NCI-H2029 (cell line): ENCODE measurements at regions not wholly inside any gene's neighbourhood (a gene's known extent, or its start where the extent isn't known, plus 50 kb on each side); places are given as distances from the start of the nearest gene placed in this dataset.

Experiments
- DNase-seq: peaks from one replicate; lab custom pipeline; 2025; lab: John Stamatoyannopoulos, UW

DNA sequence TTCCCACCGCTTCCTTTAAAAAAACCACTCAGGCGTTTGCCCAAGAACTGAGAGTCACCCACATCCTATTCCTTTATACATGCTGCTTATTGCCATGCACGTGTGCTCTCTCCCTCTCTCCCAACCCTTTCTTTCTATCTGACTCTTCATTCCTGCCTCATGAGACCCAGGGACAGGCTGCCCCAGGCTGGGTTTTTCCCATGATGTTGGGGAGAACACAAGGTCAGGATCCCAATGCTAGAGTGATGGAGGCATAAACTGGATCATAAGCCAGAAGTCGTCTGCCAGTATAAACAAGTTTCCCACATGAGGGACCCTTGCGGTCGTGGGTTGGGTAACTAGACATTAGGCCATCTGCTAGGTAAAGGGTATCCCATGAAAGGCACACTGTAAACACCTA, 64.9 kb downstream of the CD2 start:
- DNase-seq, result no peak

DNA sequence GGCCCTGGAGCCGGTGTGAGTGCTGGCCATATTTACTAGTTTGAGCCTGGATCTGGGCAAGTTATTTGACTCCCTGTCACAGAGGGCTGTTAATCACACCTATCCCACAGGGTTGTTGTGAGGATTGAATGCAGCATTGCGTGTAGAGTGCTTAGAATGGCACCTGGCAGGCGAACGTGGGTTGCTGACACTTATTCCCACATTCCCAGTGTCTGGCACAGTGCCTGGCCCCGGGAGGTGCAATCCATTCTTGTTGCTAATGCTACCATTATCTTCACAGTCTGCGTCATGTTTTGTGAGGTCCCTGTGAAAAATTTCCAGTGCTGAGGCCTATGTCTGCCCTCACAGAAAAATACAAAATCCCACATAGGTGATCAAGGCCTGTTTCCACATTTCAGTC, 66.1 kb downstream of the CD2 start:
- peak; percentile 57 for DNase-seq

DNA sequence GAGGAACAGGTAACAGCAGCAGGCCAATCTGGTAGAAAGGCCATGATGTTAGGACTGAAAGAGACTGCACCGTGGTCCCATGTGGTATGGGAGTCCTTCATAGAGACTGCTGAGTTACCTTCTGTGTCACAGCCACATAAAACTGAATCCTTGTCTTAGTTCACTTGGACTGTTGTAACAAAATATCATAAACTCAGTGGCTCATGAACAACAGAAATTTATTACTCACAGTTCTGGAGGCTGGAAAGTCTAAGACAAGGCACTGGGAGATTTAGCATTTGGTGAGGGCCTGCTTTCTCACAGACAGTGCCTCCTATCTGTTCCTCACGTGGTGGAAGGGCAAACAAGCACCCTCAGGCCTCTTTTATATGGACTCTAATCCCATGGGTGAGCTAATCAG, 67.5 kb downstream of the CD2 start:
- DNase-seq, result no peak

DNA sequence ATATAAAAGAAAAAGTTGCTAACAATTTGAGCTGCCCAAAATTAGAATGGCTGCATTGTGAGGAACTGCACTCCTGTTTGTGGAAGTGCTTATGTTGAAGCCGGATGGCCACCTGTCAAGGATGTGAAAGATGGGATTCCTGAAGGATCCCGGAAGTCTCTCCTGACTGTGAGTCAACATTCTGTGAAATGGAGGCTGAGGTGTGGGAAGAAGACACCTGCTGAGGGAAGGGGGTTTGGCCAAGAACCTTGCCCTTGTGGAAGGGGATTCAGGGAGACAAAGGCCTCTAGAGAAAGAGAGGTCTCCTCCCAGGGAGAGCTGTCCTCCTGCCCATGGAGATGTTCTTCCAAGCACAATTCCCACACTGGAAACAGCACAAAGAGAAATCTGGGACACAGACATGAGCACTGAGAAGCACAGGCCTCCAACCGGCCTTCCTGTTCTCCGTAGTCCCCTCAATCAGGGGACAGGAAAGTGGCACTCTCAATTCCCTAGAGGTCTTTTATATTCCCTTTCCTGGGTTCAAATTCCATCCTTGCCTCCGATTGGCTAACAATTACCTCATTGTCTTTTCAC, 70.5 kb downstream of the CD2 start:
- peak; percentile 72 for DNase-seq

DNA sequence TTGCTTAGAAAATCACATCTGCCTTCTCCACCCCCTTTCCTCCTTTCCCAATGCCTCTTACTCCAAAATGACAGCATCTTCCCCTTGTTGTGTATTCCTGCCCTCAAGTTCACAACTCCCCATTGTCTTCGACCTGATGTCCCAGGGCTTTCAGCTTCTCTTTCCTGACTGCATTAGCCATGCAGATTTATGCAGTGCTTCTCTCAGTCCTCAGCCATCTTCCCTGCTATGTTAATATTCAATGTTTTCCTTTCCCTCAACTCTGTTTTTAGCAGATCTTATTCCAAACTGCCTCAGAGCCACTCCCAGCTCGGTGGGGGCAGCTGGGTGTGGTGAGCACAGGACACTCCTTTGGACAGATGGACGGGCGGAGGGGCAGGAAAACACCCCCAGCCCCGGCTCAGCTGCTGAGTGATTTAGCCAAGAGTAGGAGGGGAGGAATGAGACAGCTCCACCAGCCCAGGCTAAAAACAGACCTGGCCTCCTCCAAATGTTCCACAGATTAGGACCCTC, 71.0 kb downstream of the CD2 start:
- DNase-seq, result no peak

DNA sequence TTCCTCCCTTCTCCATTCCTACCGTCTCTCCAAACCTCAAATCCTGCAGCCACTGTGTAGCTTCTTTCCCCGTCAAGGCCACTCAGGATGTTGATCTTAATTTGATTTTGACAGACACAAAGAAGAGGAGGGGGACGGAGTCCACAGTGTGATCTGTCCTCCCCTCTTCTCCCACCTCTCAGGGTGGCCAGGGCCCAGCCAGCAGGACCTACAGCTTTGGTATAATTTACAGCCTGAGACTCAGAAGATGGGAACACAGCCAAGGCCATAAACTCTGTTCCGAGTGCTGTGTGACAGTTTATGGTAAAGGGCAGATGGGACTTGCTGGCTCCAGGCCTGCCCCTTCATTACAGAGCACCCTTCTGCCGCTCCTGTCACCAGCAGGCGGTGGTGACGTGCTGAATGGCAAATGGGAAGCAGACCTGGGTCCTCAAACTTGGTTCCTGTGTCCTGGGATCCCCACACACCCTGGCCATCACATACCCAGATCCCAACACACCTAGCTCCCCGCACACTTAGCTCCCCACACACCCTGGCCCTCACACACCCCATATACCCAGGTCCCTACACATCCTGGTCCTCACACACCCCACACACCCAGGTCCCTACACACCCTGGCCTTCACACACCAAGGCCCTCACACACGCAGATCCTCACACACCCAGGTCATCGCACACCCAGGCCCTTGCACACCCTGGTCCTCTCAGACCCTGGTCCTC, 71.6 kb downstream of the CD2 start:
- peak; percentile 57 for DNase-seq

DNA sequence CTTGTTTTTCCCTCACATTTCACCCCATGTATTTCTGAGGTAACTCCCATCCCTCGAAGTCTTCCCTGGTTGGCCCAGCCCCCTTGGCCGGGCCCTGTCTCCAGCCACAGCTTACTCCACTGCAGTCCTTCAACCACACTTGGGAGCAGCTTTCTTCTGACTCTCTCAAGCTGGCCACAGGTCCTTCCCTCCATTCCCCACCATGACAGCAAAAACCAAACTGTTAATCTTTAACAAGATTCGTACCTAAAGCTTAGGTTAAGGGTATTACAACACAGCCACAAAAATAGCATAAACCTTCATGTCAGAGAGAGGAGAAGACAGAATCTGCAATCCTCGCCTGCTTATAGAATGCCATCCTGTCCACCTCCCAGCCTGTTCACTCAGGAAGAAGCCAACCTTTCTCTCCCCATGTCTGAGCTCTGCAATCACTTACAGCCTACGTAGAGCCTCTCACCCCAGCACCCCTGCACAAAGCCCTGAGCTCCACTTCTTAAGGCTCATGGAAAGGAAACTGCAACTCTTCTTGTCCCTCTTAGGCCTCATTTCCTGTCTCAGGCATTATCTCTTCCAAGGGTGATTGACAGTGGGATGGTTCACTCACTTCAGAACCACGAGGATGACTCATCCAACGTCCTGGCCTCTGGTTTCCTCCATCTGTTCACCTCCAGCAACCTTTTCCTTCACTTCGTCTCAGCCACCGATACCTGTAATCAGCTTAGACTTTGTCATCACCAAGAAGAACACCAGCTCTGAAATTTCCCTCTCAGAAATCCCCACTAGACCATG, 72.8 kb downstream of the CD2 start:
- peak; percentile 40 for DNase-seq

DNA sequence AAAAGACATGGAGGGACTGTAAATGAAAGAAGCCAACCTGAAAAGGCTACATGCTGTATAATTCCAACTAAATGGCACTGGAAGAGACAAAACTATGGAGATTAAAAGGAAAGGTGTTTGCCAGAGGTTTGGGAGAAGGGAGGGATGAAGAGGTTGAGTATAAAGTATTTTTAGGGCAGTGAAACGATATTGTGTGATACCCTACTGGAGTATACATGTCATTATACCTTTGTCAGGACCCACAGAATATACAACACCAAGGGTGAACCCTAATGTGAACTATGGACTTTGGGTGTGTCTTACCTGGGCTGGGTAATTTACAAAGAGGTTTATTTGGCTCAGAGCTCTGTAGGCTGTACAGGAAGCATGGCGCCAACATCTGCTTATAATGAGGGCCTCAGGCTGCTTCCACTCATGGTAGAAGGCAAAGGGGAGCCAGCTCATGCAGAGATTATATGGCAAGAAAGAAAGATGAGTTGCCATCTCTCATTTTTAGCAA, 73.4 kb downstream of the CD2 start:
- DNase-seq, result no peak

DNA sequence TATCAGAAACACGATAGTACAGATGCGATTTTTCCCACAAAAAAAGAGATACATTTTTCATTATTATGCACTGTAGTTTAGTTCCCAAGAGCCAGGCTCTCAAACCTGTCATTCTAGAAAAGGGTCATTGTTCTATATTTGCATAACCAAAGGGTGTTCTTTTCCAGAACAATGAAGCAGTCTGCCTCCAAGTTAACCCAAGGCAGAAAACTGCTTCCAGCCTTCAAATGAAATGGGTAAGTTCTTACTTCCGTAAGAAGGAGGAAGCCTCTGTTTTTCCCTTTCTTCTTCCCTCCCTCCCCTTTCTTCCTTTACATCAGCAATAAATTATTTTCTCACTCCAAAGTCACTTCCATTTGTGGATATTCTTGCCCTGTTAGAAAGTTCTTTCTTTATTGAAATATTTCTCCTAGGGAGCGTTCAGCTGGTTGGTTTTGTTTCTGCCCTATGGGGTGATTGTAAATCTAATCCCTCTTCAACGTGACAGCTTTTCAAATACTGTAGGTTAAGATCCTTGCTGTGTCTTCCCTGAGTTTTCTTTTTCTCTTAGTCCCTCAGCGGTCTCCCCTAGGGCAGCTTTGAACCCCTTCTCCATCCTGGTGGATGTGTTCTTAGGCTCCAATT, 77.3 kb upstream of the PTGFRN start:
- no peak for DNase-seq

DNA sequence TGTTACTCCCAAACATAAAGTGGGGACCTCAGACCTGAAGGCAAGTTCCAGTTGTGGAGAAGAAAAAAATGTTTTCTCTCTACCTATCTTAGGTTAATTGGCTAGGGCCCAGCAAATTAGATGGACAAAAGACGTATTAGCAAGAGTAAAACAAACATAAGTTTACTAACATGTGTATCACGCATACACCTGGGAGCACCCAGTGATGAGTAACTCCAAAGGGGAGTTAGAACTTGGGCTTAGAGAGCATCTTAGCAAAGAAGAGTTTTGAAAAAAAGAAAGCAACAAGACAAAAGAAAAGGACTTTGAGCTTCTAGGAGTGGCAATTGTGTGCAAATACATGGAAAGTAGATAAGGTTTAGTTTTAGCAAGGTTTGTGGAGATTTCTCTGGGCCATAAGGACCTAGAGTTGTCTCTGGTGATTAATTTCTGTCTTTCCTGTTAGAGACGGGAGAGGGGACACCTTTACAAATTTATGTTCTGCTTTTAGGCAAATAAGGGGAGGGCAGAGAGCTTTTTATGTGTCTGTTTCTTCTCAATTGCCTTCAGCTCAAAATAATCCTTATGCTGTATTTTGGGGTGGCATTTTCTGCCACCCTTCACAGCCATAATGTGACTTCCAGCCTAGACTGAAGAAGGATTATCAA, 76.7 kb upstream of the PTGFRN start:
- DNase-seq, result no peak

DNA sequence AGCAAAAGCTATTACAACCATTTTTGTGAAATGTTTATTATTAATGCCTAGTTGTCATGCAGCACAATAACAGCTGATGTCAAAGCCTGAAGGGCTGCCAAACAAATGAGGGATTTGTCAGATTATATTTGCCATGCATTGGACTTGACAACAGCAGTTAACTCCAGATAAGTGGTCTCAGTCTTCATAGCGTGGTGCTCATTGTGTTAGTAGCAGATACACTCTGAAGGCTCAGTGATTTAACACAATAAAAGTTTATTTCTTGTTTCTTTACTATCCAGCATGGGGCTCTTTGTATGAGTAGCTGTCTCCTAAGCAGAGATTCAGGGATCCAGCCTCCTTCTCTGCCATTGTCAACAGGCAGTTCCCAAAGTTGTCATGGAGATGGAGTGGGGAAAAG, 76.0 kb upstream of the PTGFRN start:
- no peak for DNase-seq

DNA sequence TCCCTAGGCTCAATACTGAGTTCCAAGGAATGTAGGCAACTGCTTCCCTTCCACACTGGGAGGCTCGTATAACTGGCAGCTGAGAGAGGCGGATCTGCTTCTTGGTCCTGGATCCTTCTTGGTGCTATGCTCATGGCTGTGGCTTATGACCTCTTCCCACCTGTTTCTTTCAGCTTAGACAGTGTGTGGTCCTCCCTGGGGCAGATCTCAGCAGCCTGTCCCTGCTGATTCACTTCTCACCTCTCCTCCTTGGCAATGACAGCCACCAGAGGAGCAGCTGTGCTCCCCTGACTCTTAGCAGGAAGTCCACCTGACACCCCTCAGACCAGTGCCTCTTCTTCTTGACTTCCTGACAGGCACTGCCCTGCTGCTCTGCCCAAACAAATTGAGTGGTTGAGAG, 75.1 kb upstream of the PTGFRN start:
- DNase-seq, result no peak

DNA sequence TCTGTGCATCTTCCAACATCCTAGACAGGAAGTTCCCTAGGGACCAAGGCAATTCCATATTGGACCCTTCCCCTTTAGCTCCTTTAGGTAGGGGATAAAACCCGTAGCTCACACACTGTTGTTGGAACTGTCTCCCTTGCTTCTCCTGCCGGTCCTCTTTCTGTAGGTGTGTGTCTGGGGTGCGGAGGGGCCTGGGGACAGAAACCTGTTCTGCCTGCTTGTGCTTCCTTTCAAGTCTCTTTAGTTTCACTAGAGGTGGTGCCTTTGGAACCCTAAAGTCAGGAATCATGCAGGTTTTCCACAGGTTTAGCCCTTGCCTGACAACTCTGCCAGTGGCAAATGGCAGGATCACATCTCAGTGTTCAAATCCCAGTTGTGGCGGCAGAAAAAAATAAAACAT, 74.6 kb upstream of the PTGFRN start:
- no peak for DNase-seq

DNA sequence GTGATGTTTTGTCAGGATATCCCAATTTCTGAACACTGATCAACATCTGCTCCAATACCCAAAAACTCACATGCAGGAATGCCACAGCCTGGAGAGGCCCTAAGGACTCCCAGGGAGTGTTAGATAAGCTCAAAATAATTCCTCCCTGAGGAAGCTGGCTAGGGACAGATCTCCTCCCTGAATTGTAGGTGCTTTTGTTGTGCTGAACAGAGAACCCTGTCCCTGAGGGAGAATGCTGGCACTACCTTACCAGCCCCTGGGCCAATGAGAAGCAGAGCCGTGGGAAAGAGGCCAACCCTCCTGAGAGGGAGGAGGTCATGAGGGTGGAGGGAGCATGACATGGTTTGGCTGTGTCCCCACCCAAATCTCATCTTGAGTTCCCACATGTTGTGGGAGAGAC, 73.6 kb upstream of the PTGFRN start:
- DNase-seq, result no peak

DNA sequence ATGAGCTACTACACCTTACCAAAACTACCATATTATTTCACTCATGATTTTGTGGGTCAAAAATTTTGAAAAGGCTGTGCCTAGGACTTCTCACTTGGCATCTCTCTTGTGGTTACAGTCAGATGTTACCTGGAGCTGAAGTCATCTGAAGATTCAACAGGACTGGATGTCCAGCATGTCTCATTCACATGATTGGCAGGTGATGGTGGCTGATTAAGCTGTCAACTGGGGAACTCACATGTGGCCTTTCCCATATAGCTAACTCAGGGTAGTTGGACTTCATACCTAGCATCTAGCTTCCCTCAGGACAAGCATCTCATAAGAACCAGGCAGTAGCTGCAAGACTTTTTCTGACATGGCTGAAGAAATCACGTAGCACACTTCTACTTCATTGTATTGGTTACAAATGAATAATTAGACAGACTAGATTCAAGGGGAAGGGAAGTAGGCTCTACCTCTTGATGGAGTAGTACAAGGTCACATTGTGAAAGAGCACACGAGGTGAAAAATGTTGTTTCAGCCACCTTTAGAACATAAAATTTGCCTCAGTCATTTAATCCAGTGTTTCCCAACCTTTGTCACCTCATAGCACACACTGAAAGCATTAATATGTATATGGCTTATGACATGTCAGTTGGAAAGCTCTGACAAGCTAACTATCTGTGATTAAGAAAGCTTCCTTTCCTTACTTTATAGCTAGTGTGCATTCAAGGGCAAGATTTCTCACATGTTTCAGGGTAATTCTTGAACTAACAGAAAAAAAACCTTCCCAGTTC, 68.0 kb upstream of the PTGFRN start:
- DNase-seq, result no peak

DNA sequence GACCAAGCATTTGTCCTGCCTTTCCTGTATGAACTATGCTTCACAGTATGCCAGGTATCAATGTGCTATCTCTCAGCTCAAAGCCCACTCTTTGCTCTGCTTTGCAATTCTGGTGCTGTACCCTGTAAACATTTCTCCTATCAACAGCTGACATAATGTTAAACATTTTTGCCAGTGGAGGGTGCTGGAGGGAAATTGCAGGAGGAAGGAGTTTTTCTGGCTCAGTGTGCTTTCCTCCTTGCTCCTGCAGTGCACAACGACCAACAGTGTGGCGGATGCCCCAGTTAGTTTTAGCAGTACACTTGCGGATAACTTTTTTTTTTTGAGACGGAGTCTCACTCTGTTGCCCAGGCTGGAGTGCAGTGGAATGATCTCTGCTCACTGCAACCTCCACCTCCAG, 67.1 kb upstream of the PTGFRN start:
- no peak for DNase-seq

DNA sequence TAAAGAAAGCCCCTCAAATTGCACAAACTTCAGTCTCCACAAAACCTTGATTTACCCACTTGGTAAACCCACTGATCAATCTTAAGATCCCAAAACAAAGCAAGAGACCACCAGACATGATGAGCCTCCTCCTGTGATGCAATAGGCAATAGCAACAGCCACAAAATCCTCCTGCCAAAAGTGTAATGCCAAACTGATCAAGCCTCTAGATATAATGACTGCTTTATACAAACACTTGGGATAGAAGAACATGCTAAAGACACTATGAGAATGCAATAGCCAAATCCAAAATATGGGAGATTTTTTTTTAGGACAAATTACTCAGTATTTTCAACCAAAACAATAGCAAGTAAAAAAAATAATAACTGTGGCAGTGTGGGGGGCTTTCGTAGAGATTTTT, 64.9 kb upstream of the PTGFRN start:
- no peak for DNase-seq

DNA sequence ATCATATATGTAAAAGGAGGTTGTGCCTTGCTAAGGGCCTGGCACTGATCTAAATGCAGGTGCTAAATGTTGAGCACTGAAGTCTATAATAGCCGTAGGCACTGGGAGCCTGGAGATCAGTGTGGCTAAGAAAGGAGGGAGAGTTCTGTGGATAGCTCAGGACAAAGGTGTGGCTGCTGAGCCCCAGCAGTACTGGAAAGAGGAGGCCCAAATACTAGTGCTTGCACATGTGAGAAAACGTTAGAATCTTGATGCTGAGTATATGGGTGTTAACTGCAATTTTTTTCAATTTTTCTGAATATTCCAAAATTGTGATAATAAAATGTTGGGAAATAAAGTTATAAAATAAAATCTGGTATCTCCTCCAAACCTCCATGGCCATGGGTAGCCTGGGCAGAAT, 62.5 kb upstream of the PTGFRN start:
- DNase-seq, result no peak

DNA sequence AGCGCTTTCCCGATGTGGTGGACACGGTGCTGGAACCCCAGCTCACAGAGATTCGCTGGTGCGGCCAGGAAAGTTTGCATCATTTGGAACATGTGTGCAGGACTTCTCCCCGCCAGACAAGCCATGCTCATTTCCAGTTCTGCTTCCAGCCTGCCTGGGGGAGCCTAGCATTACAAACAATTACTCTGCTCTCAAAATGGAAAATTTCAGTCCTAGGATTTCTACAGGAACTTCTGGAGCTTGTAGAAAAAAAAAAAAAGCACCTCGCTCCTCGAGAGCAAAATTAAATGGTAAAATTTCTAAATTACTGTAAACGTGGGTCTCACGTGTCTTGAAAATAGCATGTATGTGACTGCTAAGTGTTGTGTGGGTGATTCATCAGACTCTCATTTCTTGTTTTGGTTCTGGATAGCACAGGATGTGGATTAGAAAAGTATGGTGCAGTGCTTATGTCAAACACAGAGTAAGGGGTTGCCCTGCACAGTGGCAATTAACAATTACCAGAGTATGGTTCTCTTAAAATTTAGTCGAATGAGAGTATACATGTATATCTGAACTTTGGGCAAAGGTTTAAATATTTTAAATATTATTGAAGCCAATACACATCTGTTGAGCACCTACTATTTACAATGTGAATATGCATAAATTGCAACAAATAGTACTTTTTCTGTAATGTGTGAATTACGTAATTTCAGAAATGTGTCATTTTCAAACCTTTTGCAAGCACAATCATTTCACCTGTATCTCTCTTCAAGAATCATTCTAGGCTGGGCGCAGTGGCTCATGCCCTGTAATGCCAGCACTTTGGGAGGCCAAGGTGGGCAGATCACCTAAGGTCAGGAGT, 61.8 kb upstream of the PTGFRN start:
- DNase-seq, result no peak

DNA sequence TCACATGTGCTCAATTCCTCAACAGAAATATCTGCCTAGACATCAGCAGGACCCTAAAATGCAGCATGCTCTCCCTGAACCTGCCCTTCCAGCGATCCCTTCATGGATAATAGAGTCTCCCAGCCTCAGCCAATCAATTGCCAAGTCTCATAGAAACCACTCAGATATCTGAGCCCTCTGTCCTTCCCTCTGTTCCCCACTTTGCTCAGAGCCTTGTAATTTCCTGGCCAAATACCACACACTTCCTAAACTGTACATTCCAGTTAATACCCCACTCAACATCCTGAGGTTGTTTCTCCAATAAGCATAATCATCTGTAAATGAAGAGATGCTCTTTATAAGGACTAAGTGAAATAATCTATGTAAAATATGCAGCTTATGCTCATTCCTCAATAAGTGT, 59.3 kb upstream of the PTGFRN start:
- no peak for DNase-seq
